NK-92 (cell line): ENCODE measurements at regions not wholly inside any gene's neighbourhood (a gene's known extent, or its start where the extent isn't known, plus 50 kb on each side); places are given as distances from the start of the nearest gene placed in this dataset.
"Not testable (repeated sequence)": the region's sequence is repeated elsewhere in the genome, so short reads cannot be mapped to it uniquely, and the experiment has no call there.

Experiments
- DNase-seq: peaks from one replicate; lab custom pipeline; 2025; ENCODE audit not compliant: unreplicated experiment; lab: John Stamatoyannopoulos, UW

DNA sequence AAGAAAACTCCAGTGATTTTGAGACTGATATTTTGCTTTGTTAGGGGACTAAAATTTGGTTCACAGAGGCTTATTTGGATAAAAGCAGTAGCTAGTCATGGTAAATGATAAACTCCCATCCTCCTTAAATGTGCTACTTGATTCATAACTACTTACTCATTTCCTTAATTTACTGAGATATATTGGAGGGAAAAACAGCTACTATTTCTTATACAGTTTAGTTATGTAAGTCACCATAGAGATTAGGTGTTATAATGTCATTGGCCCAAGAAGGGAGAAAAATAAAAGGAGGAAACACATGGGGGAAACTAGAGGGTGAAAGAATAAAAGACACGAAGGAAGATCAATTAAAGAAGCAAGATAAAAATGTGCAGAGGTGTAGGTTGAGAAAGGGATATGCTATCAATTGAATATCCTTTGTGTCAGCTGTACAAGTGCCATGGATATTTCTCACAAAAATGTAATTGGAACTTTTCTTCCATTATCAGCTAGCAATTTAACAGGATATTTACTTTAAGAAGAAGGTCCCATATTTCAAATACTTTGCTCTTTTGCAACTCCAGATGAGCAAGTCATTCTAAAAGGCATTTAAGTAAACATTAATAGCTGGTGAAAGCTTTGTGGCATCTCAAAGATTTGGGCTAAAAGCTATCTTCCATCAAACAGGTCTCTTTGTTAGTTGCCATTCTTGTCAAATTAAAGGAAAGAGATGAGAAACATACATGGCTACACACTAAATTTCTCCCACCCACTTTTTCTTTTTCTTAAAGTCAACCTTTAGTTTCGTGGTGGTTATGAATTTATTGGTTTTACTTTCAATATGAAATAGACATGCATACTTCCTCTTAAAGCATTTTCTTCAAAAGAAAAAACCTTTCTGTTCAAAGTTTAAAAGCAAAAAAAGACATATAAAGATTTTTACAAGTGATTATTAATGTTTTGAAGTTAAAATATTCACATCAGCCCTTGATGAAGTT, 439.5 kb downstream of the CCER1 start:
- DNase-seq, result no peak

- DNase-seq, result no peak
Observed at GRCh38 chr12:90514325-90514724, 440.7 kb downstream of the CCER1 start.

DNA sequence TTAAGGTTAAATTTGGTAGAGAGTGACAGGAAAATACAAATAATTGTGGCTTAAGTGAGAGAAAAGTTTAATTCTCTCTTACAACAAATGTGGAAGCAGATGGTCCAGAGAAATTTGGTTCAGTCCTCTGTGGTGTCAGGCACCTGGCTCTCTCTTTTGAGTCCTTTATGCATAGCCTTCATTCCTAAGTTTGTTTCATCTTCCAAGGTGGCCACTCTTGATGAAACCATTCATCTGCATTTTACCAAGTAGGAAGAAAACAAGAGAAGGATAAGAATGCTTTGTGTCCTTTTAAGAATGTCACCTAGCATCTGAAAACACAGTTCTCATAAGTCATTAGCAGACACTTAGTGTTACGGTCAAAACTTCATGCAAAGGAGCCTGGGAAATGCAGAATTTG, 442.5 kb downstream of the CCER1 start:
- no peak for DNase-seq

- no peak for DNase-seq
Observed at GRCh38 chr12:90510948-90511347, 444.0 kb downstream of the CCER1 start.

GRCh38 chr12:90504806-90505205, 450.2 kb downstream of the CCER1 start:
- no peak for DNase-seq

- peak; percentile 1 for DNase-seq
Observed at GRCh38 chr12:90502070-90502469, 452.9 kb downstream of the CCER1 start.

- DNase-seq, result no peak
Observed at GRCh38 chr12:90501412-90501811, 453.6 kb downstream of the CCER1 start.

DNA sequence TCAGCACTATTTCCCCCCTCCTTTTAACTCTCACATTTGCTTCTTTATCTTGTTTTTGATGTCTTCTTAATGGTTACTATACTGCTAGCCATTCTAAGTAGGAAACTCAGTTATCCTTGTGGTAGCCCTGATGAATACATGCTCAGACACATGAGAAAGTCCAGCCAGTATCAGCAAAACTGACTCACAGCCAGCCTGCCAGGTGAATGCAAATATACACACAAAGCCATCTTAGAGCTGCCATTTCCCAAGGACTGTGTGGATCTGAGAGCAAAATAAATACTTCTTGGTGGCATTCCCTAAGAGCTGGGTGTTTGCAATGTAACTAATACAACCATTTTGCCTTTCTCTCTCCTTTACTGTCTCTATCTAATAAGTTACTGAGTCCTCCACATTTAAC, 455.2 kb downstream of the CCER1 start:
- no peak for DNase-seq

DNA sequence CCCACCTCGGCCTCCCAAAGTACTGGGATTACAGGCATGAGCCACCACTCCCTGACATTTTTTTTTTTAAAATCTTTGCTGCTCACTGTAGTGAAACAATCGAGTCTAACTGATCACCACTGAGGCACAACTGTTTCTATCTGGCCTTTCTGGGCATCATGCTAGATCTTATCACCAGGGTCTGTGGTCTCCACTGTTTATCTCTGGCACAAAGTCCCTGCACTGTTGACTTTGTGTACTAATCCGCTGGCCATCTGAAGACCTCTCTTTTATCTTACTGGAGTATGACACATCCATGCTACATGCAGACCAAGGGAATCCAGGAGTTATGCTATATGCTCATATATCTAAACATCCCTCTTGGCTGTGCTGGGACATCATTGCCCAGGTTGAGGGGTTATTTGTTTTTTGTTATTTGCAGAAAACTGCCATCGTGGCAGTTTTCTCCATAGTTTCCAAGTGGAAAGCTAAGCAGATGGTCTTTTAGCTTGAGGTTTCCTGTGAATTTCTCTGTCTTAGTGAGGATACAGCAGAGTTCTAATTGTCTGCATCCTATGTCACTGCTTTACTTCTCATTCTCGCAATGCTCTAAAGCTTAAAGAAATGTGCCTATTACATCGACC, 456.9 kb downstream of the CCER1 start:
- no peak for DNase-seq

DNA sequence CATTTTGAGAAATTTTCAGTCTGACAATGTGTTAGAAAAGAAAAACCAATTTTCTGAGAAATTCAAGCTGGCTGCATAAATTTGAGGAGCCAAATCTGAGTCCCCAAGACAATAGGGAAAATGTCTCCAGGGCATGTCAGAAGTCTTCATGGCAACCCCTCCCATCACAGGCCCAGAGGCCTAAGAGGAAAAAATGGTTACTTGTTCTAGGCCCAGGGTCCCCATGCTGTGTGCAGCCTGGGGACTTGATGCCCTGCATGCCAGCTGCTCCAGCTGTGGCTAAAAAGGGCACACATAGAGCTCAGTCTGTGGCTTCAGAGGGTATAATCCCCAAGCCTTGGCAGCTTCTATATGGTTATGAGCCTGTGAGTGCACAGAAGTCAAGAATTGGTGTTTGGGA, 464.6 kb downstream of the CCER1 start:
- no peak for DNase-seq

GRCh38 chr12:90489141-90489540, 465.8 kb downstream of the CCER1 start:
- DNase-seq, result no peak

- DNase-seq, result no peak
Observed at GRCh38 chr12:90485560-90485959, 469.4 kb downstream of the CCER1 start.

DNA sequence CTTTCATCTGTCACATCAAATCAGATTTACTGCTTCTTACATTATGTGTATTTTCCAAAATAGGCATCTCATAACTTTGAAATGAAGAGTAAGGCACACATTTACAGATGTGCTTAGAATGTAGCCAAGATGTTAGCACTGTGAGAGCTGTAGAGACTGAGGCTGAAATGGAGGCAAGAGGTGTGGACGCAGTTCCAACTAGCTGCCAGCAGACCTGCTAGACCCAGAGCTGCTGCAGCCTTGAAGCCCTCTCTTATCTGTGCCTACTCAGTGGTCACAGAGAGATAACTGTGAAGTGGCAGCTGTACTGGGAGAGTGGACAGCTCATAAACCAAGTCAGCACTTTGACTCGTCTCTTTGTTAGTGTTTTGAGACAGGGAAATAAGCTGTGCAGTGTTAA, 470.9 kb downstream of the CCER1 start:
- no peak for DNase-seq

DNA sequence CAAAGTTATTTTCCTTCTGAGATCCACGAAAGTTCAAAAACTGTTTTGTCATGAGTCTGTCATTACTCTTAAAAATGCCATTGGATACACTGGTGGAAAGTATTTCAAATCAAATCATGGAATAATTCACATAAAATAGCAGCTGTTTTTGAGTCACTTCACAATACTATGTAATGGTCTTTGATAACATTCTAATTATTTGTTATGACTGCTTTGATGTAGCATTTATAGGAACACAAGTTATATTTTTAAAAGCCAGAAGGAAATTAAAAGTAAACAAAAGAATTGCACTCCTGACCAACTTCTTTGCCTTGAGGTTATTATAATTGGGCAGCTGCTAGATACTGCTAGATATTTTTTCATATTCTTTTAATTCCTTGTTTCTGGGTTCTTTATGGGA, 473.2 kb downstream of the CCER1 start:
- DNase-seq, result no peak

- no peak for DNase-seq
Observed at GRCh38 chr12:90479237-90479636, 475.7 kb downstream of the CCER1 start.

DNA sequence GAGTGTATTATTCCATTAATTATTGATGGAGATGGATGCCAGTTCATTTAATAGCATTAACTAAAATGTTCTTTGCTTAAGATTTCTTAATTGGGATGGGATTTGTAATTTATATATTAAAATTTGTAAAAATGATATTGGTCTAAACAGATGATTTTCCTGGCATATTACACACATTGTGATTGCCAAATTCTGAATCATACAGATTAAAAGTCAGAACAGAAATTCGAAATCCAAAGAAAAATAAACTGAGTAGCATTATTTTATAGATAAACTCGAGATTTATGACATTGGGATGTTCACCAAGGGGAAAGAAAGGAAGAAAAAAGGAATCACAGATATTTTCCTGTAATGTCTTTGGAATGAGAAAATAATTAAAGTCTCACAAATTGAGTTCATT, 481.1 kb downstream of the CCER1 start:
- DNase-seq, result no peak

GRCh38 chr12:90460681-90461080, 494.3 kb downstream of the CCER1 start:
- DNase-seq, result no peak

DNA sequence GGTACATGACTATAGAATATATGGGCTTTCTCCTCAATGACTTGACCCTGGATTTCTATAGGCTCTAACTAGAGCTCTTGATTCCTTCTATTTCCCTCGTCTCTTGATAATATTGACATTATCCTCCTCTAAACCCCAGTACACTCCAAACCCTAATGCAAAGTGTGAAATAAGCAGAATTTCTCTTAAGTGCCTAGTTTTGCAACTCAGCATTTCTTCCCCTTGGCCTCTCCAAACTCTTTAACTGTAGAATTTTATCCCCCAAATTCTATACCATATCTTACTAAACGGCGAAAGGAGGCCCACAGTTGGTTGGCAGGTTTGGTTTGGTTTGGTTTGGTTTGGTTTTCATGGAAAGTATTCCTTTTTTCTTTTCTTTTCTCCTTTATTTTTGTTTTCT, 498.7 kb downstream of the CCER1 start:
- DNase-seq, result no peak

DNA sequence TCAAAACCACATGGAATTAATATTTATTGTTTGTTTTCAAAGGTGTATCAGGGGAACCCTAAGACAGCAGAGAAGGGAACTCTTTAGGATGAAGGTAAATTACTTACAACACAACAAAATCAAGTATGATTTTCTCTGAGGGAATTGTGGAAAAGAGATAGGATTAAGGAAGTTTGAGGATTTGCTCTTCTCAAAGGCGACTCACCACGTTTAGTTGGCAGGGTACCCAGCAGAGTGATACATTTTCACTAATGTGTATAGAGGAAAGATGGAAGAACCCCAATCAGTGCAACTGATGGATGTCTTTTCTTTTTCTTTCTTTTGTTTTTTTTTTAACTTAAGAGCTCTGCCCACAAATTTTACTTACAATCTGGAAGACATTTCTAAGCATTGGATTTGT, 499.2 kb downstream of the CCER1 start:
- DNase-seq, result no peak

GRCh38 chr12:90449611-90450010, 505.4 kb downstream of the CCER1 start:
- DNase-seq, result no peak

DNA sequence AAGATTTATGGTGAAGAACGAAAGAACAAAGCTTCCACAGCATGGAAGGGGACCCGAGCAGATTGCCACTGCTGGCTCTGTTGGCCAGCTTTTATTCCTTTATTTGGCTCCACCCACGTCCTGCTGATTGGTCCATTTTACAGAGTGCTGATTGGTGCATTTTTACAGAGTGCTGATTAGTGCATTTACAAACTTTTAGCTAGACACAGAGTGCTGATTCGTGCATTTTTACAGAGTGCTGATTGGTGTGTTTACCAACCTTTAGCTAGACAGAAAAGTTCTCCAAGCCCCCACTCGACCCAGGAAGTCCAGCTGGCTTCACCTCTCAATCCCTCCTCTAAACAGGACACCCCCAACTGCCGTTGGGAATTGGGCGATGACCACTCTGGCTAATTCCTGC, 511.5 kb downstream of the CCER1 start:
- not testable (repeated sequence) for DNase-seq

GRCh38 chr12:90441431-90441830, 513.5 kb downstream of the CCER1 start:
- no peak for DNase-seq
